ENCODE measurements at regions not wholly inside any gene's neighbourhood (a gene's known extent, or its start where the extent isn't known, plus 50 kb on each side); places are given as distances from the start of the nearest gene placed in this dataset.

GRCh38 chr13:31530922-31531321 is 208.4 kb upstream of the RXFP2 start:
- no peak for DNase-seq (ENCODE audit: low read depth, low spot score)
- Histone ChIP-seq H4K20me1 (ENCODE audit: control insufficient read depth, insufficient read depth) (no peaks in the 10 kb centered on the region), H3K9me3 (replicated peaks; ENCODE audit: control insufficient read depth, insufficient read depth, low read length) (no peaks in the 10 kb centered on the region; the same call in 2 of the 3 replicates), H3K9ac (ENCODE audit: control insufficient read depth, insufficient read depth, low read length) (no peak overlapping the region), H3K79me2 (ENCODE audit: control insufficient read depth, insufficient read depth, low read length) (no peaks in the 10 kb centered on the region), H3K4me3 (no peak overlapping the region), H3K27ac (ENCODE audit: control insufficient read depth, insufficient read depth) (no peak overlapping the region), H3K4me2 (ENCODE audit: control insufficient read depth, insufficient read depth) (no peak overlapping the region), H3K36me3 (ENCODE audit: control insufficient read depth in 2 of 2, insufficient read depth in 2 of 2, low read length in 1 of 2) (no peaks in the 10 kb centered on the region), H3K27me3 (replicated peaks in 1 of 2; ENCODE audit: control insufficient read depth in 2 of 2, insufficient read depth in 2 of 2, low read length in 1 of 2) (no peaks in the 10 kb centered on the region), H3K4me1 (ENCODE audit: control insufficient read depth, insufficient read depth, low read length) (no peaks in the 10 kb centered on the region), H2AFZ (ENCODE audit: control insufficient read depth, low read depth, low read length) (no peak overlapping the region)
- ChIA-PET CTCF (no interaction called here), RAD21 (ENCODE audit: unreplicated experiment) (no interaction called here), POLR2A (no interaction called here), SMC1A (ENCODE audit: uncharacterized antibody, unreplicated experiment) (no interaction called here)
- BruUV-seq (replicated peaks) = no TSS peak
- no peak for ATAC-seq
- in situ Hi-C loops (cut with MboI) = no loop called here
- WGBS (ENCODE audit: insufficient coverage, insufficient replicate concordance, low lambda C conversion rate, missing lambda C conversion rate) = 57% methylated on average over 4 of the region's 4 CpGs
- TF ChIP-seq, protein P1, sequence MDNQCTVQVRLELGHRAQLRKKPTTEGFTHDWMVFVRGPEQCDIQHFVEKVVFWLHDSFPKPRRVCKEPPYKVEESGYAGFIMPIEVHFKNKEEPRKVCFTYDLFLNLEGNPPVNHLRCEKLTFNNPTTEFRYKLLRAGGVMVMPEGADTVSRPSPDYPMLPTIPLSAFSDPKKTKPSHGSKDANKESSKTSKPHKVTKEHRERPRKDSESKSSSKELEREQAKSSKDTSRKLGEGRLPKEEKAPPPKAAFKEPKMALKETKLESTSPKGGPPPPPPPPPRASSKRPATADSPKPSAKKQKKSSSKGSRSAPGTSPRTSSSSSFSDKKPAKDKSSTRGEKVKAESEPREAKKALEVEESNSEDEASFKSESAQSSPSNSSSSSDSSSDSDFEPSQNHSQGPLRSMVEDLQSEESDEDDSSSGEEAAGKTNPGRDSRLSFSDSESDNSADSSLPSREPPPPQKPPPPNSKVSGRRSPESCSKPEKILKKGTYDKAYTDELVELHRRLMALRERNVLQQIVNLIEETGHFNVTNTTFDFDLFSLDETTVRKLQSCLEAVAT (IDR thresholded peaks at IDR 0.05) = no peak
- TF ChIP-seq TAF1 (IDR thresholded peaks at IDR 0.05; ENCODE audit: borderline replicate concordance, low read depth, low read length) (no peak), TCF12 (IDR thresholded peaks at IDR 0.05; ENCODE audit: low read depth, low read length) (no peak), PRDM15 (CRISPR knock-in tag; IDR thresholded peaks at IDR 0.05) (no peak), STAT1 (conservative IDR thresholded peaks at IDR 0.05) (no peak), HDAC6 (IDR thresholded peaks at IDR 0.05; ENCODE audit: unreplicated experiment) (no peak), IRF4 (IDR thresholded peaks at IDR 0.05; ENCODE audit: low read depth, low read length) (no peak), CHD4 (IDR thresholded peaks at IDR 0.05) (no peak), YY1 (IDR thresholded peaks at IDR 0.05; ENCODE audit: low read depth, low read length) (no peak), NFYA (IDR thresholded peaks at IDR 0.05; ENCODE audit: borderline replicate concordance, low read depth, low read length) (no peak), LARP7 (IDR thresholded peaks at IDR 0.05) (no peak), NBN (IDR thresholded peaks at IDR 0.05) (no peak), ZNF384 (IDR thresholded peaks at IDR 0.05; ENCODE audit: borderline replicate concordance, low read depth, low read length) (no peak), POLR2AphosphoS5 (IDR thresholded peaks at IDR 0.05; ENCODE audit: low read length) (no peak), BRCA1 (IDR thresholded peaks at IDR 0.05; ENCODE audit: low read depth, low read length) (no peak), NR2F1 (conservative IDR thresholded peaks at IDR 0.05) (no peak), SMAD5 (IDR thresholded peaks at IDR 0.05; ENCODE audit: low read depth) (no peak), FOXM1 (IDR thresholded peaks at IDR 0.05; ENCODE audit: low read depth, low read length) (no peak), NFIC (IDR thresholded peaks at IDR 0.05; ENCODE audit: low read depth, low read length) (no peak)
- TF ChIP-seq, protein P2, sequence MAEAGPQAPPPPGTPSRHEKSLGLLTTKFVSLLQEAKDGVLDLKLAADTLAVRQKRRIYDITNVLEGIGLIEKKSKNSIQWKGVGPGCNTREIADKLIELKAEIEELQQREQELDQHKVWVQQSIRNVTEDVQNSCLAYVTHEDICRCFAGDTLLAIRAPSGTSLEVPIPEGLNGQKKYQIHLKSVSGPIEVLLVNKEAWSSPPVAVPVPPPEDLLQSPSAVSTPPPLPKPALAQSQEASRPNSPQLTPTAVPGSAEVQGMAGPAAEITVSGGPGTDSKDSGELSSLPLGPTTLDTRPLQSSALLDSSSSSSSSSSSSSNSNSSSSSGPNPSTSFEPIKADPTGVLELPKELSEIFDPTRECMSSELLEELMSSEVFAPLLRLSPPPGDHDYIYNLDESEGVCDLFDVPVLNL (IDR thresholded peaks at IDR 0.05; ENCODE audit: low read depth, low read length) = no peak
- intact Hi-C loops (cut with micrococcal nuclease; ENCODE audit: unreplicated experiment) = no loop called here
- FAIRE-seq = no peak

Data from GM12878 (cell line).